Fibroblast of the aortic adventitia (primary cell): ENCODE measurements at regions not wholly inside any gene's neighbourhood (a gene's known extent, or its start where the extent isn't known, plus 50 kb on each side); places are given as distances from the start of the nearest gene placed in this dataset.
A peak's percentile ranks its signal among the peaks of the same experiment; 100 is the strongest.

Experiments used
- DNase-seq: peaks from one replicate; pipeline ENCODE4 v3.0.0-alpha.2; 2010; ENCODE audit warnings: low read depth
- H3K4me3 ChIP-seq: 2 replicates; pipeline ENCODE4 v1.5.1; 2011; ENCODE audit warnings: low read depth, mild to moderate bottlenecking, control low read depth, low read length, moderate library complexity
- TF ChIP-seq, protein P1 (sequence below): IDR thresholded peaks from 2 replicates; pipeline ENCODE4 v1.5.1; 2011; ENCODE audit warnings: mild to moderate bottlenecking, low read length, control low read depth, inconsistent platforms; ENCODE audit not compliant: insufficient read depth

DNA sequence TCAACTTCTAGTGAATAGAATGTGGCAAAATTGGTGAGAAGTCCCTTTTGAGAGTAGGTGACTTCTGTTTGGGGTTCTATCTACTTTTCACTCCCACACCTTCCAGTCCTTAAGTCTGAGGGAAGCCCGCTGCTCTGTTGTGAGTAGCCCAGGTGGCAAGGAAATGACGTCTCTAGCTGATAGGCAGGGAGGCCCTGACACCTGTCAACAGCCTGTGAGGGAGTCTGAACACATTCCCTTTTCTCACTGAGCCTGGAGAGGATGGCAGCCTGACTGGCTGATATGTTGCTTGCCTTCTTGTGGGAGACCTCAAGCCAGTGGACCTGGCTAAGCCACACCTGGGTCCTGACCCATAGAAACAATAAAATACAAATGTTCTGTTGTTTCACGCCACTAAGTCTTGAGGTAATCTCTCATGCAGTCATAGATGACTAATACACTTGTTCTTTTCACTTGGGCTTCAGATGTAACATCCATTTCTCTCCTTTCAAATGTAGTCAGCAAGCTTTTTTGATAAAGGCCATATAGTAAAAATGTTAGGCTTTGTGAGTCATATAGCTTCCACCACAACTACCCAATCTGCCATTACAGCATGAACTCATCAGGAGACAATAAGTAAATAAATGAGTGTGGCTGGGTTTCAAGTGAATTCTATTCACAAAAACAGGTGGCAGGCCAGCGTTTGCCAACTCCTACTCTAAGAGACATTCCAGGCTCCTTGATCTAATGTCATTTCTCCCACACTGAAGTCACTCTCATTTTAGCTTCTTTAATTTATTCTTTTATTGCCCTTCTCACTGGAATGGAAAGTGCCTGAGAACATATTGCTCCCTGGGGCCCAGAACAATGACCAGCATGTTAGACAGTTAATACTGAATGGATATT, 265.1 kb upstream of the MAD2L1 start:
- H3K4me3 ChIP-seq, result no peak overlapping the region
- DNase-seq, result peak; percentile 1
- TF ChIP-seq, protein P1, sequence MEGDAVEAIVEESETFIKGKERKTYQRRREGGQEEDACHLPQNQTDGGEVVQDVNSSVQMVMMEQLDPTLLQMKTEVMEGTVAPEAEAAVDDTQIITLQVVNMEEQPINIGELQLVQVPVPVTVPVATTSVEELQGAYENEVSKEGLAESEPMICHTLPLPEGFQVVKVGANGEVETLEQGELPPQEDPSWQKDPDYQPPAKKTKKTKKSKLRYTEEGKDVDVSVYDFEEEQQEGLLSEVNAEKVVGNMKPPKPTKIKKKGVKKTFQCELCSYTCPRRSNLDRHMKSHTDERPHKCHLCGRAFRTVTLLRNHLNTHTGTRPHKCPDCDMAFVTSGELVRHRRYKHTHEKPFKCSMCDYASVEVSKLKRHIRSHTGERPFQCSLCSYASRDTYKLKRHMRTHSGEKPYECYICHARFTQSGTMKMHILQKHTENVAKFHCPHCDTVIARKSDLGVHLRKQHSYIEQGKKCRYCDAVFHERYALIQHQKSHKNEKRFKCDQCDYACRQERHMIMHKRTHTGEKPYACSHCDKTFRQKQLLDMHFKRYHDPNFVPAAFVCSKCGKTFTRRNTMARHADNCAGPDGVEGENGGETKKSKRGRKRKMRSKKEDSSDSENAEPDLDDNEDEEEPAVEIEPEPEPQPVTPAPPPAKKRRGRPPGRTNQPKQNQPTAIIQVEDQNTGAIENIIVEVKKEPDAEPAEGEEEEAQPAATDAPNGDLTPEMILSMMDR, result no peak

DNA sequence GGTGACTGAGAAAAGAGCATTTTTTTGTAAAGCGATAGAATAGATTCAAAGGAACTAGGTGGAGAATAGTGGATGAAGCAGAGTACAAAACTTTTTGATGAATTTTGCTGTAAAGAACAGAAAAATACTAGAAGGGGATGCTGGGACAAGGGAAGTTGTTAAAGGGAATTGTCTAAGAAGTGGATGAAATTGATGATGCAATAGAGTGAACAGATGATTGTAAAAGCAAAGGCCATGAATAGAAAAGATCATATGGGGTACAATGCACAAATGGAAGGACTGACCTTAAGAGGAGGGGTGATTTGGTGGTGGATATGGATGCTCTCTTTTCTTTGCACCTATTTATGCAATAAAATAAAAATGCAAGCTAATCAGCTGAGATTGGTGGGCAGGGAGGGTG, 262.7 kb upstream of the MAD2L1 start:
- TF ChIP-seq, protein P1, result no peak
- no peak for DNase-seq

DNA sequence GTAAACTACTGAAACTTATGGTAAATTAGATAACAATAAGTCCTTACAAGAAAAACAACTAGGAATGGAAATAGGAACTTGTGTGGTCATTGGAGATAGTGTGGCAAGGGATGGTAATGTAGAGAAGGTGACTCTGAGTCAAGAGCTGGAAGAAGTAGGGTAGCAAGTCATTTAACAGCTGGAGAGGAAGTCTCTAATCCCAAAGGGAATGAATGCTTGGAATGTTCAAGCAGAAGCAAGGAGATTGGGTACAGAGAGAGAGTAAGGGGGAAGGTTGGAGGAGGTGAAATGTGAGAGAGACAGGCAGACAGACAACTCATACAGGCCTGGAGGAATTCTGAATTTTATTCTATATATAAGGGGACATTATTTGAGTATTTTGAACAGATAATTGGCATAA, 260.6 kb upstream of the MAD2L1 start:
- H3K4me3 ChIP-seq, result no peak overlapping the region
- TF ChIP-seq, protein P1, result no peak
- DNase-seq, result no peak

More for the DNA sequence above, 262.7 kb upstream of the MAD2L1 start:
- no peak overlapping the region for H3K4me3 ChIP-seq

DNA sequence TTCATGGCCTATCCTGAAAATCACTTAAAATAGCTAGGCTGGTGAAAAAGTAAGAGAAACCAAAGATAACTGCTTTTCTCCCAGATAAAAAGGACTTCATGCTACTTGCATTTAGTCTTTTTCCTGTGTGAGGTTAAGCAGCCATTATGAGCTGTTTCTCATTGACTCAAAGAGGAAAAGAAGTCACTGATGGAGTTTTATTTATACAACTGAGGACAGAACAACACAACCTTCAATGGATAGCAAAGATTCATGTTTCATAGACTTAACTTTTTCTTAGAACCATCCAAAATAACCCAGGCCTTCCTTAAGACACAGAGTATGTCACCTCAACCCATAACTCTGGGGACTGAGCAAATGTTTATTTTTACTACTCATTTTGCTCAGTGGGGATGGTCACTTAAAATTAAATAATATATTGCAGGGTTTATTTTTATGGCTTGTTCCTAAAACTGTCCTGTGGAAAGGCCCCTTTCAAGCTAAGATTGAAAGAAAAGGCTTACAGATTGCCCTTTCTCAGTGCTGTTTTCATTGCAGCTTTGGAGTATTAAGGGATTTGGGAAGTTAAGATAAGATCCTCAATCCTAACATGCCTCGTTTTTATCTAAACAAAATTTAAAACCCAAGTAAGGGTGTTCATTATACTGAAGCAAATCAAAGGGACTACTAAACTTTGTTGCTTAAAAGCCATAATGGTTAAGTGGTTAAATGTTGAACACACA, 252.6 kb upstream of the MAD2L1 start:
- H3K4me3 ChIP-seq, result no peak overlapping the region
- TF ChIP-seq, protein P1, result no peak
- DNase-seq, result no peak

DNA sequence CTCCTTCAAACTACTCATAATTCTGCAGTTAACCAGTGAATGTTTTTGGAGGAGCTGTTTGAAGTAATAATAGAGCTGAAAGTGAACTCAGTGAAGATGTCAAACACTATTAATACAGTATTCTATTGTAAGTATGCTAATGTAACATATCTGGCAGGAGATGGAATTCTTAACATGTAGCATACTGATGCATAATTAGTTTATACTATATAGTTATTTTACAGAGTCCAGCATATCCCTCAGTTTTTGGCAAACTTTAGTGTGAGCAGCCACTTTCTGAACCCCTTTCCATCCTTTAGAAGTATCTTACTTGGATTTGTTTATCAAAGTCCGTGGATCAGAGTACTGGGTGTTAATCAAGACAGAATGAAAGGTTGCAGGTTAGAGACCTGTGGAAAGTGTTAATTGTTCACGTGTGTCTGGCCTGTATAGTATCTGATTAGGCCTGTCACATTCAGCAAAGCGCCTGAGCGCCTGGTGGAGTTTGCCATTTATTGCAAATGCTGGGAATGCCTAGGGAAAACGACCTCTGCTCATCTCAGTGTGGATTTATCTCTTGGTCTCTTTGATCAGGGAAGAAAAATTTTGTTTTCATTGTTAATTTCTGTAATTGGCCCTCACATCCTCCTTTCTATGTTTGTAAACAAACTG, 251.7 kb upstream of the MAD2L1 start:
- DNase-seq, result no peak
- TF ChIP-seq, protein P1, result no peak
- H3K4me3 ChIP-seq, result no peak overlapping the region

DNA sequence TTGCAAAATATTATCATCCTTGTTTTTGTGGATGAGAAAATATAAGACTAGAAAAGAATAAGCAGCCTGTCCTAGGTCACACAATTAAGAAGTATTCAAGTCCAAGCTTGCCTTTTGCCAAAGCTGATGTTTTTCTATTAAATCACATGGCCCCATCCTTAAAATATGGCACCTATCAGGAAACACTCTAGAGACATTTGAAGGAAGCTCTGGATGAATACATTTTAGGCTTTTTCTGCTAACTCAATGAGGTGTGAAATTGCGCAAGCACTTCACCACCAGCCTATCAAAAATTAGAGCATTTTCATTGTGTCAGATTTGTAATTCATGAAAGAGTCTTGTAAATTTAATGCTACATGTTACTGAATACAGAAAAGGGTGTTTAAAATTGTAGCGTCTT, 251.1 kb upstream of the MAD2L1 start:
- DNase-seq, result no peak
- H3K4me3 ChIP-seq, result no peak overlapping the region
- TF ChIP-seq, protein P1, result no peak
